ENCODE measurements at regions not wholly inside any gene's neighbourhood (a gene's known extent, or its start where the extent isn't known, plus 50 kb on each side); places are given as distances from the start of the nearest gene placed in this dataset.

- DNase-seq, result no peak
Measured at GRCh38 chr20:39234520-39235095, 272.5 kb downstream of the DHX35 start.

- no peak for DNase-seq
Measured at GRCh38 chr20:39233755-39234154, 271.6 kb downstream of the DHX35 start.

- no peak for DNase-seq
Measured at GRCh38 chr20:39227416-39227815, 265.3 kb downstream of the DHX35 start.

GRCh38 chr20:39225978-39226377, 263.8 kb downstream of the DHX35 start:
- no peak for DNase-seq

- no peak for DNase-seq
Measured at GRCh38 chr20:39225536-39225935, 263.4 kb downstream of the DHX35 start.

GRCh38 chr20:39222101-39222500, 260.0 kb downstream of the DHX35 start:
- DNase-seq, result no peak

- no peak for DNase-seq
Measured at GRCh38 chr20:39216195-39216594, 254.1 kb downstream of the DHX35 start.

- DNase-seq, result no peak
Measured at GRCh38 chr20:39214828-39215227, 252.7 kb downstream of the DHX35 start.

- DNase-seq, result no peak
Measured at GRCh38 chr20:39213476-39214145, 251.5 kb downstream of the DHX35 start.

- DNase-seq, result no peak
Measured at GRCh38 chr20:39211060-39211748, 249.1 kb downstream of the DHX35 start.

- DNase-seq, result no peak
Measured at GRCh38 chr20:39210341-39211036, 248.3 kb downstream of the DHX35 start.

GRCh38 chr20:39206899-39207564, 244.9 kb downstream of the DHX35 start:
- no peak for DNase-seq

- no peak for DNase-seq
Measured at GRCh38 chr20:39195582-39196021, 233.5 kb downstream of the DHX35 start.

GRCh38 chr20:39190666-39191570, 228.8 kb downstream of the DHX35 start:
- DNase-seq, result no peak

GRCh38 chr20:39188266-39188765, 226.2 kb downstream of the DHX35 start:
- no peak for DNase-seq

- DNase-seq, result no peak
Measured at GRCh38 chr20:39181490-39181889, 219.3 kb downstream of the DHX35 start.

GRCh38 chr20:39176457-39176856, 214.3 kb downstream of the DHX35 start:
- DNase-seq, result no peak

- no peak for DNase-seq
Measured at GRCh38 chr20:39170896-39171463, 208.8 kb downstream of the DHX35 start.

- no peak for DNase-seq
Measured at GRCh38 chr20:39165099-39165498, 203.0 kb downstream of the DHX35 start.

- no peak for DNase-seq
Measured at GRCh38 chr20:39164642-39165041, 202.5 kb downstream of the DHX35 start.

GRCh38 chr20:39163993-39164392, 201.8 kb downstream of the DHX35 start:
- DNase-seq, result no peak

Measured in effector CD4-positive, alpha-beta T cell (primary cell).